ENCODE measurements at regions not wholly inside any gene's neighbourhood (a gene's known extent, or its start where the extent isn't known, plus 50 kb on each side); places are given as distances from the start of the nearest gene placed in this dataset.

- TF ChIP-seq POLR2A (IDR thresholded peaks at IDR 0.05) (no peak), CTCF (IDR thresholded peaks at IDR 0.05) (no peak)
These were observed 90.2 kb downstream of the GPR85 start for GRCh38 chr7:112996331-112996871.

All from esophagus squamous epithelium (tissue), 4 donors.